RWPE1 (cell line): ENCODE measurements at regions not wholly inside any gene's neighbourhood (a gene's known extent, or its start where the extent isn't known, plus 50 kb on each side); places are given as distances from the start of the nearest gene placed in this dataset.
"Not testable (repeated sequence)": the region's sequence is repeated elsewhere in the genome, so short reads cannot be mapped to it uniquely, and the experiment has no call there.

Experiments used
- CTCF ChIA-PET: fragments of 350-600 bp; sonication (Branson Sonifier 250); formaldehyde crosslinking; extraction: SDS; loops from one replicate; lab custom pipeline; 2021; lab: Yijun Ruan, JAX
- POLR2A ChIA-PET: fragments of 400-600 bp; formaldehyde crosslinking; extraction: SDS; loops from one replicate; lab custom pipeline; 2020; ENCODE audit warnings: antibody characterized with exemption; ENCODE audit not compliant: low non-redundant PET; lab: Yijun Ruan, JAX
- DNase-seq: peaks from one replicate; pipeline ENCODE4 v3.0.0; 2012; ENCODE audit warnings: low spot score
- H3K27ac ChIP-seq: fragments of 450-650 bp; 2 replicates; pipeline ENCODE4 v1.5.1; 2017
- CTCF ChIP-seq: fragments of 450-650 bp; conservative IDR thresholded peaks from 2 replicates; pipeline ENCODE4 v1.5.1; 2017; ENCODE audit warnings: low read depth, mild to moderate bottlenecking

- no peak for TF ChIP-seq CTCF
- CTCF ChIA-PET: interaction anchor here (0.5 to 2.0 kb wide), 12 partner anchors 8 to 498 kb away, joined by 3 to 8 read pairs (median 4); no protein-coding TSS in a partner anchor
- POLR2A ChIA-PET: no interaction called here
- H3K27ac ChIP-seq: no peak overlapping the region
- no peak for DNase-seq
Observed at GRCh38 chr5:174464504-174465165, 259.7 kb upstream of the MSX2 start.

- DNase-seq, H3K27ac ChIP-seq, CTCF ChIA-PET, POLR2A ChIA-PET: not testable (repeated sequence)
Observed at GRCh38 chr5:174471528-174471927, 252.9 kb upstream of the MSX2 start.

- CTCF ChIA-PET: no interaction called here
- TF ChIP-seq CTCF: no peak
- POLR2A ChIA-PET: no interaction called here
- no peak for DNase-seq
- H3K27ac ChIP-seq: no peak overlapping the region
Observed at GRCh38 chr5:174472956-174473355, 251.4 kb upstream of the MSX2 start.

GRCh38 chr5:174476001-174476400 is 248.4 kb upstream of the MSX2 start:
- DNase-seq, POLR2A ChIA-PET, H3K27ac ChIP-seq, CTCF ChIA-PET: not testable (repeated sequence)

GRCh38 chr5:174479325-174479724 is 245.1 kb upstream of the MSX2 start:
- no peak for TF ChIP-seq CTCF
- DNase-seq: no peak
- POLR2A ChIA-PET: no interaction called here
- CTCF ChIA-PET: no interaction called here
- no peak overlapping the region for H3K27ac ChIP-seq

GRCh38 chr5:174481737-174482136 is 242.6 kb upstream of the MSX2 start:
- no peak overlapping the region for H3K27ac ChIP-seq
- ChIA-PET POLR2A (no interaction called here), CTCF (no interaction called here)
- no peak for DNase-seq
- no peak for TF ChIP-seq CTCF

- POLR2A ChIA-PET: no interaction called here
- H3K27ac ChIP-seq: no peak overlapping the region
- DNase-seq: no peak
- CTCF ChIA-PET: interaction anchor here (0.7 kb wide), 1 partner anchor 108 kb away, joined by 3 read pairs; no protein-coding TSS in a partner anchor
- TF ChIP-seq CTCF: no peak
Observed at GRCh38 chr5:174482607-174483024, 241.8 kb upstream of the MSX2 start.

GRCh38 chr5:174483411-174483810 is 241.0 kb upstream of the MSX2 start:
- TF ChIP-seq CTCF: no peak
- ChIA-PET CTCF (no interaction called here), POLR2A (no interaction called here)
- DNase-seq: no peak
- no peak overlapping the region for H3K27ac ChIP-seq
